Testis (tissue), 2 donors: ENCODE measurements at regions not wholly inside any gene's neighbourhood (a gene's known extent, or its start where the extent isn't known, plus 50 kb on each side); places are given as distances from the start of the nearest gene placed in this dataset.

ENCODE experiments used
- DNase-seq: peaks from one replicate; pipeline ENCODE4 v3.0.0-alpha.2; 2019
- H3K27ac ChIP-seq, 2 donors: fragments of 200-600 bp; sonication (generic); one replicate each; pipeline ENCODE4 v1.5.1; 2019
- H3K27me3 ChIP-seq: fragments of 200-600 bp; sonication (generic); one replicate; pipeline ENCODE4 v1.5.1; 2019
- H3K36me3 ChIP-seq: fragments of 200-600 bp; sonication (generic); one replicate; pipeline ENCODE4 v1.5.1; 2017; ENCODE audit warnings: low read depth; ENCODE audit errors: missing control alignments
- H3K4me1 ChIP-seq: fragments of 200-600 bp; sonication (generic); one replicate; pipeline ENCODE4 v1.5.1; 2019
- H3K4me3 ChIP-seq, 2 donors: fragments of 200-600 bp; sonication (generic); one replicate each; pipeline ENCODE4 v1.5.1; 2017 to 2019
- H3K9me3 ChIP-seq: fragments of 200-600 bp; sonication (generic); one replicate; pipeline ENCODE4 v1.5.1; 2017
- CTCF ChIP-seq, 3 experiments: fragments of 450-650 bp in 2 of 3; fragments of 200-600 bp in 1 of 3; sonication (generic) in 1 of 3; IDR thresholded peaks; one replicate each; pipeline ENCODE4 v1.5.1; 2016 to 2019; ENCODE audit warnings: antibody characterized with exemption in 3 of 3, mild to moderate bottlenecking in 2 of 3, moderate library complexity in 1 of 3
- POLR2A ChIP-seq: fragments of 450-650 bp; IDR thresholded peaks from one replicate; pipeline ENCODE4 v1.6.1; 2017; ENCODE audit warnings: antibody characterized with exemption, mild to moderate bottlenecking, moderate library complexity
- WGBS, 2 donors: methylation state at CpG; one replicate each; pipeline ENCODE4 v1.1.5; 2018; 5-methylcytosine and 5-hydroxymethylcytosine counted together
- intact Hi-C: fragments of 100-400 bp; cut with DNase I; formaldehyde crosslinking; loops from one replicate; pipeline ENCODE4 v1.15.1; 2023; ENCODE audit warnings: low total_unique reads

DNA sequence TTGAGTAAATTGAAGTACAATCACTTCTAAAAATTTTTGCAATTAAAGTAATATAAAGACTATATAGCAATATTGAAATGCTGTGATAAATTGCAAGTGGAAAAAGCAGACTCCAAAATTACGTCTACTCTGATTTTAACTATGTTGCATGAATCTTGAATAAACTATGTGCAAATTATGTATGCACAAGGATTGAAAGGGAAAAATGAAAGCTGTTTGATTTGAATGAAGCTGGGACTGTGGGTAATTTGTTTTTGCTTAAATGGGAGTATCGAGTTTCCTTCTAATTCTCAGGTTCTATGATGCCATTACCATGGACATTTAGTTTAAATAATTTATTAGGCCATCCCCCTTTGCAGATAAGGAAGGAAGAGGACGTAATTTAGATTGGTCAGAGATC is 198.7 kb upstream of the MYLIP start:
- Histone ChIP-seq H3K9me3 (no peaks in the 10 kb centered on the region), H3K4me1 (no peaks in the 10 kb centered on the region), H3K36me3 (no peaks in the 10 kb centered on the region), H3K27me3 (no peaks in the 10 kb centered on the region), H3K27ac (no peak overlapping the region), H3K4me3 (no peak overlapping the region)
- whole genome bisulfite sequencing, 2 donors: 80% methylated on average over 3 of the region's 3 CpGs
- TF ChIP-seq POLR2A: no peak
- TF ChIP-seq CTCF (IDR thresholded peaks at IDR 0.05): no peak
- intact Hi-C loops: no loop called here
- DNase-seq: no peak

DNA sequence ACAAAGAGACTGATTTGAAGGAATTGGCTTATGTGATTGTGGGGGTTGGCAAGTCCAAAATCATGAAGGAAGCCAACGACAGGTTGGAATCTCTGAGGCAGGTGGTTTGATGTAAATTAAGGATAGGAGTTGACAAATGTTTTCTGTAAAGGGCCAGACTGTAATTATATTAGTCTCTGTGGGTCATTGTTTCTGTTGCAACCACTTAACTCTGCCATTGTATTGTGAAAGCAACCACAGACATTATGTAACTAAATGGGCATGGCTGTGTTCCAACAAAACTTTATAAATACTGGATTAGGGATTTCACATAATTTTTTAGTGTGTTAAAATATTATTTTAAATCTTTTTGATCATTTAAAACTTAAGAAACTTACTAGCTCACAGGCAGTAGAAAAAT is 199.2 kb upstream of the MYLIP start:
- DNase-seq: no peak
- no peak overlapping the region for H3K27ac ChIP-seq
- no peaks in the 10 kb centered on the region for H3K36me3 ChIP-seq
- intact Hi-C loops: no loop called here
- TF ChIP-seq CTCF (IDR thresholded peaks at IDR 0.05) (no peak), POLR2A (no peak)
- H3K9me3 ChIP-seq: no peaks in the 10 kb centered on the region
- no peaks in the 10 kb centered on the region for H3K4me1 ChIP-seq
- WGBS, 2 donors: 71 to 73% methylated on average over 1 of the region's 1 CpG
- no peak overlapping the region for H3K4me3 ChIP-seq
- H3K27me3 ChIP-seq: no peaks in the 10 kb centered on the region

- Histone ChIP-seq H3K4me1 (no peaks in the 10 kb centered on the region), H3K27ac (no peak overlapping the region), H3K27me3 (no peaks in the 10 kb centered on the region), H3K9me3 (no peaks in the 10 kb centered on the region), H3K4me3 (no peak overlapping the region), H3K36me3 (no peaks in the 10 kb centered on the region)
- TF ChIP-seq CTCF (IDR thresholded peaks at IDR 0.05) (no peak), POLR2A (no peak)
- intact Hi-C loops: no loop called here
- DNase-seq: no peak
- WGBS, 2 donors: 85 to 92% methylated on average over 2 of the region's 2 CpGs
Observed at GRCh38 chr6:15927531-15928225, 201.2 kb upstream of the MYLIP start.

- Histone ChIP-seq H3K27me3 (no peaks in the 10 kb centered on the region), H3K36me3 (no peaks in the 10 kb centered on the region), H3K4me1 (no peaks in the 10 kb centered on the region), H3K27ac (no peak overlapping the region), H3K4me3 (no peak overlapping the region), H3K9me3 (no peaks in the 10 kb centered on the region)
- intact Hi-C loops: no loop called here
- TF ChIP-seq CTCF (IDR thresholded peaks at IDR 0.05): no peak
- no peak for TF ChIP-seq POLR2A
- no peak for DNase-seq
- 29 to 37% methylated on average over 3 of the region's 3 CpGs for WGBS, 2 donors
Observed at GRCh38 chr6:15926256-15926655, 202.6 kb upstream of the MYLIP start.

DNA sequence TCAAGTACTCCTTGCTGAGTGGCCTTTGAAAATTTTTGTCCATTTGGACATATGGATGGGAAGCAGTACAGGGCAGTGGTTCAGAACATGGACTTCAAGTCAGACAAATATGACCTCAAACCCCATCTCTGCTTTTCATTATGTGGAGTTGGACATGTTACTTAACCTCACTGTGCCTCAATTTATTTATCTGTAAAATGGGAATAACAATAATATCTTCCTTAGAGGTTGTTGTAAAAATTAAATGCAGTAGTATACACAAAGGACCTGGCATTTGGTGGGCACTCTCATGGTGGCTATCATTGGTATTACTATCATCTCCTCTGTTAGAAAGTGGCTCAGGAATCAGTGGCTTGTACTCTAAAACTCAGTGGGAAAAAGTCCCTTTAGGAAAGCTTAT is 204.0 kb upstream of the MYLIP start:
- H3K4me1 ChIP-seq: no peaks in the 10 kb centered on the region
- H3K4me3 ChIP-seq: no peak overlapping the region
- no peak overlapping the region for H3K27ac ChIP-seq
- no peaks in the 10 kb centered on the region for H3K9me3 ChIP-seq
- no peak for TF ChIP-seq CTCF (IDR thresholded peaks at IDR 0.05)
- no peak for TF ChIP-seq POLR2A
- DNase-seq: no peak
- no peaks in the 10 kb centered on the region for H3K36me3 ChIP-seq
- intact Hi-C loops: no loop called here
- H3K27me3 ChIP-seq: no peaks in the 10 kb centered on the region
